ACHN (cell line): ENCODE measurements at regions not wholly inside any gene's neighbourhood (a gene's known extent, or its start where the extent isn't known, plus 50 kb on each side); places are given as distances from the start of the nearest gene placed in this dataset.

Experiments used
- DNase-seq: peaks from one replicate; pipeline ENCODE4 v3.0.0-alpha.2; 2015
- in situ Hi-C: cut with HindIII; loops from 2 replicates; pipeline ENCODE4 v1.10.0; 2017; ENCODE audit warnings: low sequenced_read_pairs, low pct_ligation_motif_present, low pct_unique_long_range_greater_than_20kb

GRCh38 chr11:25691959-25692358 lies 640.0 kb upstream of the ANO3 start:
- in situ Hi-C loops: no loop called here

GRCh38 chr11:25702417-25702816 lies 629.5 kb upstream of the ANO3 start:
- in situ Hi-C loops: no loop called here
- DNase-seq: no peak

More at GRCh38 chr11:25691959-25692358, 640.0 kb upstream of the ANO3 start:
- DNase-seq: no peak

GRCh38 chr11:25710975-25711374 lies 621.0 kb upstream of the ANO3 start:
- in situ Hi-C loops: no loop called here
- DNase-seq: no peak

- no peak for DNase-seq
- in situ Hi-C loops: no loop called here
These were observed 604.0 kb upstream of the ANO3 start for GRCh38 chr11:25727944-25728343.

- in situ Hi-C loops: no loop called here
- DNase-seq: no peak
These were observed 601.7 kb upstream of the ANO3 start for GRCh38 chr11:25730230-25730629.

GRCh38 chr11:25733777-25734176 lies 598.2 kb upstream of the ANO3 start:
- in situ Hi-C loops: no loop called here
- DNase-seq: no peak

- in situ Hi-C loops: no loop called here
- DNase-seq: peak; percentile 26
These were observed 597.2 kb upstream of the ANO3 start for GRCh38 chr11:25734591-25735211.

GRCh38 chr11:25737071-25737675 lies 594.8 kb upstream of the ANO3 start:
- DNase-seq: no peak
- in situ Hi-C loops: no loop called here

GRCh38 chr11:25741886-25742285 lies 590.0 kb upstream of the ANO3 start:
- in situ Hi-C loops: no loop called here
- DNase-seq: no peak

- in situ Hi-C loops: no loop called here
These were observed 589.1 kb upstream of the ANO3 start for GRCh38 chr11:25742800-25743199.

GRCh38 chr11:25755381-25755780 lies 576.5 kb upstream of the ANO3 start:
- in situ Hi-C loops: no loop called here
- DNase-seq: no peak

More at GRCh38 chr11:25742800-25743199, 589.1 kb upstream of the ANO3 start:
- DNase-seq: no peak

- in situ Hi-C loops: no loop called here
- no peak for DNase-seq
These were observed 575.9 kb upstream of the ANO3 start for GRCh38 chr11:25755918-25756584.

GRCh38 chr11:25758145-25758661 lies 573.7 kb upstream of the ANO3 start:
- in situ Hi-C loops: no loop called here
- DNase-seq: peak; percentile 55

- in situ Hi-C loops: no loop called here
- no peak for DNase-seq
These were observed 565.5 kb upstream of the ANO3 start for GRCh38 chr11:25766332-25767015.

- no peak for DNase-seq
- in situ Hi-C loops: no loop called here
These were observed 562.6 kb upstream of the ANO3 start for GRCh38 chr11:25769287-25769686.

GRCh38 chr11:25771605-25772004 lies 560.3 kb upstream of the ANO3 start:
- in situ Hi-C loops: no loop called here
- DNase-seq: no peak

- in situ Hi-C loops: no loop called here
These were observed 556.3 kb upstream of the ANO3 start for GRCh38 chr11:25775603-25776002.

GRCh38 chr11:25776238-25776637 lies 555.7 kb upstream of the ANO3 start:
- in situ Hi-C loops: no loop called here
- DNase-seq: no peak

More at GRCh38 chr11:25775603-25776002, 556.3 kb upstream of the ANO3 start:
- no peak for DNase-seq

GRCh38 chr11:25777343-25777742 lies 554.6 kb upstream of the ANO3 start:
- in situ Hi-C loops: no loop called here
- DNase-seq: no peak
